Activated CD4-positive, alpha-beta T cell treated with anti-CD3 and anti-CD28 coated beads for 36 hours (primary cell): ENCODE measurements at regions not wholly inside any gene's neighbourhood (a gene's known extent, or its start where the extent isn't known, plus 50 kb on each side); places are given as distances from the start of the nearest gene placed in this dataset.
"Not testable (repeated sequence)": the region's sequence is repeated elsewhere in the genome, so short reads cannot be mapped to it uniquely, and the experiment has no call there.

Source experiments
- ATAC-seq: fragments of 200-7000 bp; cut with Tn5 transposase; one replicate; pipeline ENCODE4 v1.10.0; 2021; ENCODE audit warnings: mild to moderate bottlenecking, moderate library complexity
- CTCF ChIA-PET: fragments of 350-600 bp; sonication (Branson Sonifier 250); formaldehyde crosslinking; loops from one replicate; lab custom pipeline; 2021; ENCODE audit warnings: antibody characterized with exemption; lab: Charles Lee
- POLR2A ChIA-PET: fragments of 350-600 bp; sonication (Branson Sonifier 250); formaldehyde crosslinking; loops from one replicate; lab custom pipeline; 2021; ENCODE audit warnings: antibody characterized with exemption, inconsistent platforms; lab: Charles Lee
- DNase-seq: peaks from one replicate; pipeline ENCODE4 v3.0.0-alpha.2; 2020
- H3K27ac Mint-ChIP-seq: one replicate; pipeline ENCODE4 v1.8.0; 2021; ENCODE audit warnings: mixed read lengths
- H3K27me3 Mint-ChIP-seq: one replicate; pipeline ENCODE4 v1.8.0; 2021; ENCODE audit warnings: mixed read lengths
- H3K36me3 Mint-ChIP-seq: one replicate; pipeline ENCODE4 v1.8.0; 2021; ENCODE audit warnings: low read depth, mixed read lengths
- H3K4me1 Mint-ChIP-seq: one replicate; pipeline ENCODE4 v1.8.0; 2021; ENCODE audit warnings: mixed read lengths
- H3K4me3 Mint-ChIP-seq: one replicate; pipeline ENCODE4 v1.8.0; 2021; ENCODE audit warnings: mild to moderate bottlenecking, moderate library complexity, mixed read lengths
- H3K9me3 Mint-ChIP-seq: one replicate; pipeline ENCODE4 v1.8.0; 2021; ENCODE audit warnings: low read depth, mixed read lengths
- intact Hi-C, 2 experiments: fragments of 100-400 bp; cut with DNase I in 1 of 2; cut with micrococcal nuclease in 1 of 2; formaldehyde crosslinking; loops; one replicate each; pipeline versions ENCODE4 v1.14.2 to v1.15.1; 2022 to 2024; cut with DNase I, micrococcal nuclease

GRCh38 chr13:63821785-63822184, 2406.1 kb upstream of the PCDH20 start:
- H3K36me3 Mint-ChIP-seq, H3K9me3 Mint-ChIP-seq, H3K4me3 Mint-ChIP-seq, POLR2A ChIA-PET, intact Hi-C loops, H3K4me1 Mint-ChIP-seq, DNase-seq, H3K27me3 Mint-ChIP-seq, H3K27ac Mint-ChIP-seq, ATAC-seq, CTCF ChIA-PET: not testable (repeated sequence)

- H3K4me3 Mint-ChIP-seq, H3K27ac Mint-ChIP-seq, H3K36me3 Mint-ChIP-seq, POLR2A ChIA-PET, intact Hi-C loops, H3K9me3 Mint-ChIP-seq, H3K4me1 Mint-ChIP-seq, ATAC-seq, DNase-seq, H3K27me3 Mint-ChIP-seq, CTCF ChIA-PET: not testable (repeated sequence)
These were observed 2395.9 kb upstream of the PCDH20 start for GRCh38 chr13:63811428-63812004.

- ATAC-seq, H3K4me3 Mint-ChIP-seq, H3K9me3 Mint-ChIP-seq, CTCF ChIA-PET, DNase-seq, H3K27ac Mint-ChIP-seq, H3K27me3 Mint-ChIP-seq, intact Hi-C loops, POLR2A ChIA-PET, H3K36me3 Mint-ChIP-seq, H3K4me1 Mint-ChIP-seq: not testable (repeated sequence)
These were observed 2375.5 kb upstream of the PCDH20 start for GRCh38 chr13:63791134-63791533.

GRCh38 chr13:63774133-63774532, 2358.5 kb upstream of the PCDH20 start:
- Mint-ChIP-seq H3K27me3 (no peaks in the 10 kb centered on the region), H3K4me1 (no peaks in the 10 kb centered on the region), H3K4me3 (no peak overlapping the region), H3K9me3 (peaks cover 4% of the 10 kb centered on the region), H3K27ac (no peak overlapping the region), H3K36me3 (no peaks in the 10 kb centered on the region)
- CTCF ChIA-PET: no interaction called here
- intact Hi-C loops: no loop called here
- DNase-seq (no peak), ATAC-seq (no peak)
- POLR2A ChIA-PET: no interaction called here

- H3K9me3 Mint-ChIP-seq: peaks cover 4% of the 10 kb centered on the region
- H3K27ac Mint-ChIP-seq: no peak overlapping the region
- DNase-seq: no peak
- H3K27me3 Mint-ChIP-seq: no peaks in the 10 kb centered on the region
- intact Hi-C loops: no loop called here
- no peaks in the 10 kb centered on the region for H3K36me3 Mint-ChIP-seq
- no peak for ATAC-seq
- ChIA-PET POLR2A (no interaction called here), CTCF (no interaction called here)
- H3K4me1 Mint-ChIP-seq: no peaks in the 10 kb centered on the region
- H3K4me3 Mint-ChIP-seq: no peak overlapping the region
These were observed 2357.8 kb upstream of the PCDH20 start for GRCh38 chr13:63773476-63773875.

GRCh38 chr13:63757683-63758082, 2342.0 kb upstream of the PCDH20 start:
- POLR2A ChIA-PET, CTCF ChIA-PET, H3K4me3 Mint-ChIP-seq, ATAC-seq, H3K4me1 Mint-ChIP-seq, H3K36me3 Mint-ChIP-seq, H3K27me3 Mint-ChIP-seq, intact Hi-C loops, DNase-seq, H3K27ac Mint-ChIP-seq, H3K9me3 Mint-ChIP-seq: not testable (repeated sequence)

- ATAC-seq: peak; percentile 33
- not testable (repeated sequence) for H3K9me3 Mint-ChIP-seq
These were observed 2334.2 kb upstream of the PCDH20 start for GRCh38 chr13:63749857-63750256.

GRCh38 chr13:63741814-63742101, 2326.1 kb upstream of the PCDH20 start:
- ATAC-seq, H3K36me3 Mint-ChIP-seq, DNase-seq, H3K4me3 Mint-ChIP-seq, H3K4me1 Mint-ChIP-seq, CTCF ChIA-PET, H3K9me3 Mint-ChIP-seq, H3K27ac Mint-ChIP-seq, H3K27me3 Mint-ChIP-seq, intact Hi-C loops, POLR2A ChIA-PET: not testable (repeated sequence)

More at GRCh38 chr13:63749857-63750256, 2334.2 kb upstream of the PCDH20 start:
- CTCF ChIA-PET, H3K27me3 Mint-ChIP-seq, POLR2A ChIA-PET, H3K27ac Mint-ChIP-seq, H3K4me3 Mint-ChIP-seq, H3K36me3 Mint-ChIP-seq, DNase-seq, intact Hi-C loops, H3K4me1 Mint-ChIP-seq: not testable (repeated sequence)

- Mint-ChIP-seq H3K27ac (no peak overlapping the region), H3K4me3 (no peak overlapping the region), H3K27me3 (no peaks in the 10 kb centered on the region), H3K4me1 (no peaks in the 10 kb centered on the region), H3K36me3 (no peaks in the 10 kb centered on the region), H3K9me3 (peaks cover 5% of the 10 kb centered on the region)
- ChIA-PET CTCF (no interaction called here), POLR2A (no interaction called here)
- intact Hi-C loops: no loop called here
- ATAC-seq (no peak), DNase-seq (no peak)
These were observed 2325.6 kb upstream of the PCDH20 start for GRCh38 chr13:63741029-63741813.

- H3K9me3 Mint-ChIP-seq, H3K27ac Mint-ChIP-seq, H3K36me3 Mint-ChIP-seq, POLR2A ChIA-PET, DNase-seq, H3K4me3 Mint-ChIP-seq, ATAC-seq, H3K27me3 Mint-ChIP-seq, H3K4me1 Mint-ChIP-seq, intact Hi-C loops: not testable (repeated sequence)
- CTCF ChIA-PET: interaction anchor here (1.0 kb wide), 1 partner anchor 109 kb away, joined by 4 read pairs; no protein-coding TSS in a partner anchor
These were observed 2323.6 kb upstream of the PCDH20 start for GRCh38 chr13:63739112-63739735.

- no peaks in the 10 kb centered on the region for H3K36me3 Mint-ChIP-seq
- no peak overlapping the region for H3K4me3 Mint-ChIP-seq
- ATAC-seq (no peak), DNase-seq (no peak)
- no peaks in the 10 kb centered on the region for H3K27me3 Mint-ChIP-seq
- intact Hi-C loops: no loop called here
- H3K27ac Mint-ChIP-seq: no peak overlapping the region
- ChIA-PET CTCF (interaction anchor here (0.6 kb wide), 1 partner anchor 607 kb away, joined by 3 read pairs; no protein-coding TSS in a partner anchor), POLR2A (no interaction called here)
- H3K4me1 Mint-ChIP-seq: no peaks in the 10 kb centered on the region
- peaks cover under 1% of the 10 kb centered on the region for H3K9me3 Mint-ChIP-seq
These were observed 2321.8 kb upstream of the PCDH20 start for GRCh38 chr13:63737418-63737817.

GRCh38 chr13:63731896-63732295, 2316.2 kb upstream of the PCDH20 start:
- Mint-ChIP-seq H3K4me1 (no peaks in the 10 kb centered on the region), H3K27ac (no peak overlapping the region), H3K27me3 (no peaks in the 10 kb centered on the region), H3K9me3 (no peaks in the 10 kb centered on the region), H3K4me3 (no peak overlapping the region), H3K36me3 (no peaks in the 10 kb centered on the region)
- intact Hi-C loops: no loop called here
- DNase-seq: no peak
- CTCF ChIA-PET: no interaction called here
- no peak for ATAC-seq
- POLR2A ChIA-PET: no interaction called here
